Epithelial cell of prostate (primary cell): ENCODE measurements at regions not wholly inside any gene's neighbourhood (a gene's known extent, or its start where the extent isn't known, plus 50 kb on each side); places are given as distances from the start of the nearest gene placed in this dataset.
A peak's percentile ranks its signal among the peaks of the same experiment; 100 is the strongest.
"Not testable (repeated sequence)": the region's sequence is repeated elsewhere in the genome, so short reads cannot be mapped to it uniquely, and the experiment has no call there.

Experiments used
- DNase-seq: peaks from one replicate; pipeline ENCODE4 v3.0.0-alpha.2; 2011; ENCODE audit warnings: low read depth, low spot score
- H3K27ac ChIP-seq: fragments of 450-650 bp; 2 replicates; pipeline ENCODE4 v1.5.1; 2017; ENCODE audit warnings: mild to moderate bottlenecking

DNA sequence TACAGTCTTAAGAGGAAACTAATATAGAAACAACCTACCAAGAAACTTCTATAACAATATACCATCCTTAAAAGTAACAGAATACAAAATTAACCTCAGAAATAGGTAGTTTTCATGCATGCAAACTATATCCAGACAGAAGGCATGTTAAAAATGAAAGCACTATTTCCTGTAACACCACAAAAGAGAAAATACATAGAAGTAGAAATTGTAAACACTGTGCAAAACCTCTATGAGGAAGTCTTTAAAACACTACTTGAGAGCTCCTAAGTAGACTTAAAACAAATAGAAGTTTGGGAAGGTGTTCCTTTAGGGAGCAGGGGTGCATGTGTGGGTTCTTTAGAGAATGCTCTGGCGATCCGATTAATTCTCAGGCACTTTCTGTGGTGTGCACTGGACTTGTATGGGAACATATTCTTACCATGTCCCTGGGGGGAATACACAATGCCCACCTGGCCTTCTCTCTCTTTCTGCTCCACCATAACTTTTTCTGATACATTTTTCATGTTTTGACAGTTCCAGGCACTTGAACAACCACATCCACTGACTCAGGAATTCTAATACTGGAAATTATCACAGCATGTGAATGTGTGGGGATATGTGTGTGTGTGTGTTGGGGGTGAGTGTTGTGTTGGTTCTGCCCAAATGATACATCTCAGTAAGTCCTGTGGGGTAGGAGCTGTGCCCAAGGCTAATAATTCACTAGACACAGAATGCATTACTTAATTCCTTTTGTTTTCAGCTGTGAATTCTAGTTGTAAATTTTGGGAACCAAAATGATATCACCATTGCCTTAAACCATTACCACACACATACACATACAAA, 866.3 kb upstream of the B3GALT2 start:
- no peak overlapping the region for H3K27ac ChIP-seq
- DNase-seq: no peak

DNA sequence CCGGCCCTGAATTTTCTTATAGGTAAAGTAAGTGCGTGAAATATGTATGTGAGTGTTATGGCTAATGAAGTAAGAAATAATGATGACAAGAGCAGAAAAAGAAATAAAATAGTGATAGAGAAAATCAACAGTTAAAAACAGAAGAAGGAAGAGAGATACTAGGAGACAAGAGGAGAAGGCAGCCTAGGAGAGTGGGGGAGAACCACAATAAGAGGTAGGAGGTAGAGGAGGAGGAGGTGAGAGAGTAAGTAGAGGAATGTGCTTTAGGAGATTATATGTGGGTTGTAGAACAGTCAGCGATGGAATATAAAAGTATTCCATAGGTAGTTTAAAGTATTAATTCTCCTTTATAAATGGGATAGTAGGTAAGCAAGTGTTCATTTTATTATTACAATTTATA, 861.5 kb upstream of the B3GALT2 start:
- no peak overlapping the region for H3K27ac ChIP-seq
- DNase-seq: no peak

DNA sequence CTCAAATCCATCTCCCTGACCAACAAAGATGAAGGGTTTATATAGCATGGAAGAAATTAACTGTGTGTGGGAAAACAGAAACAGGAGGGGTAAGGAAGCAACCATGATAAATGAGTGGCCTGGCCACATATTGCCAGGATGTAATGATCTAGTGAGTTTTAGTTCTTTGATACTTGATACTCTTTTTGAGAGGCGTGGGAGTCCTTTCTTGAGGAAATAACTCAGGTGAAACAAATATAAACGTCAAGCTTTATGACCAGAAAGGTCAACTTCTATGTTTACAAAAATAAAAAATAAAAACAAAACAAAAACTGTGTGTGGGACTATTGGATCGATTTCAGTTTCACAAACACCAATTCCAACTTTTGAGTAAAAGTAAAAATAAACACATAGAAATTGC, 860.8 kb upstream of the B3GALT2 start:
- no peak for DNase-seq
- no peak overlapping the region for H3K27ac ChIP-seq

DNA sequence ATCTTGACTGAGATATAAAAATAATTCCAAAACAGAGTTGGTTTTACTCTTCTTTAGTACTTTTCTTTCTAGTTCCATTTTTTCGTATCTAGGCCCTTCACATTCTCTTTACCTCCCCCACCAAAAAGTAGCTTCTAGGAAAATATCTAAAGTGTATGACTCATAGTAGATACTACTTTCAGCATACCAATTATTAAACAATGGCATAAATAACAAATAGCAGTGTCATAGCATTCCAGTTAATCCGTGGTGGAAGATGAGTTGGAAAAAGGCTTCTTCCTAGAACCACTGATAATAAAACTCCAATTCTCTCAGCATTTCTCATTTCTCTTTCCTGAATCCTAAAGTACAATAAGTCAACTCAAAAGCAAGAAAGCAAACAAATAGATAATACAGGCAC, 859.0 kb upstream of the B3GALT2 start:
- DNase-seq: no peak
- no peak overlapping the region for H3K27ac ChIP-seq

DNA sequence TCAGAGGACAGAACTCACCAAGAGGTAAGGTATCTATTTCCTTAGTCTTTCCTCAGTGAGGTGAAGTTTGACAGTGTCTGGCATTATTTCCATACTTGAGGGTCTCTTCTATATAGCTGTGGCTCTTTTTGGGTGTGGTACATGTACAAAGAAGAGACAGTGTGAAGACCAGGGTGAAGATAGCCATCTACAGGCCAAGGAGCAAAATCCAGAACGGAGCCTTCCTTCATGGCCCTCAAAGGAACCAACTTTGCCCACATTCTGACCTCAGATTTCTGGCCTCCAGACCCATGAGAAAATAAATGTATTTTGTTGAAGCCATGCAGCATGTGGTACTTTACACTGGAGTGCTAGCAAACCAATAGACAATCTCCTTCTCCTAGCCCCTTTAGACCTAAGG, 858.5 kb upstream of the B3GALT2 start:
- DNase-seq: no peak
- no peak overlapping the region for H3K27ac ChIP-seq

DNA sequence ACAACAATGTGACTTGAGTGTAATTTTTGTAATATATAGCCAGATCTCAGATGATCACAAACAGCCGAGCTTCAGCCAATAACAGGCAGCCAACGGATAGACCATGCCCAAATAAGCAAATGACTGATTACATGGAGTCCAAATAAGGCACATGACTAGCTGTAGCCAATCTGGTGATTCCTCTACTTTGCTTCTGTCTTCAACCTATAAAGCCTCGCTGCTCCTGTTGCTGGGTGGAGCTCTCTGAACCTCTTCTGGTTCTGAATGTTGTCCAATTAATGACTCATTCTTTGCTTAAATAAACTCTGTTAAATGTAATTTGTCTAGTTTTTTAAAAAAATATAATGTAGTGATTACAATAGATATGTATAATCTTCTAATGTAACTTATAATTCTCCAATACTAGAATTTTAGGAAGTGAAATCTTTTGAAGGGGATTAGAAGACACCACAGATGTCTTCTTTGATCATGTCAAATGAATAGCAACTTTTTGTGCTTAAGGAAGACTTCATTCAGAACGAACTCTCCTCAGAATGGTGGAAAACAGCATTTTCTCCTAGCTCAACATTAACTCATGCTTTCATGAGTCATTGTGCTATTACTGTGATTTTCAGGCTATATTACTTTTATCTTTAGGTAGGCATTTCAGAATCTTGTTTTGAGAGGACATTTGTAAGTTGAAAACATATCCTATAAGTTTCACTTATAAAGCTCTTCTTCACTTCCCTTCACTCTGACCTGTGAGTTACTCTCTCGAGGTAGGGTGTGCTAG, 857.8 kb upstream of the B3GALT2 start:
- no peak for DNase-seq
- no peak overlapping the region for H3K27ac ChIP-seq

DNA sequence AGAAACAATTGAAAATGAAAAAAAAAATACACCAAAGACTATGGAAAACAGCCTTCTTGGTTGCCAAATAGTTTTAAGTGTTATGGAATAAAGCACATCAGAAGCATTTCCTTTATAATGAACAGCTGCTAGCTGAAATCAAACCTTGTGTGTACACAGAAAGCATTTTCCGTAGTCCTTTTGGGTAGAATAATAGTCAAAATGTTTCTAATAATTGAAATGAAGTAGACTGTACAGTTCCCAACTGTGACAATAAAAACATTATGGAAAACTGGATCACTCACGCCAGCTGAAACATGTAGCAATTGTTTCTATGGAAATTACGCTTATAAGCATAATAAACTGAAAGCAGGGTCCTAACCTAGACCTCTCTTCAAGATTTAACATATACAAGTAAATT, 856.3 kb upstream of the B3GALT2 start:
- H3K27ac ChIP-seq: no peak overlapping the region
- DNase-seq: no peak

DNA sequence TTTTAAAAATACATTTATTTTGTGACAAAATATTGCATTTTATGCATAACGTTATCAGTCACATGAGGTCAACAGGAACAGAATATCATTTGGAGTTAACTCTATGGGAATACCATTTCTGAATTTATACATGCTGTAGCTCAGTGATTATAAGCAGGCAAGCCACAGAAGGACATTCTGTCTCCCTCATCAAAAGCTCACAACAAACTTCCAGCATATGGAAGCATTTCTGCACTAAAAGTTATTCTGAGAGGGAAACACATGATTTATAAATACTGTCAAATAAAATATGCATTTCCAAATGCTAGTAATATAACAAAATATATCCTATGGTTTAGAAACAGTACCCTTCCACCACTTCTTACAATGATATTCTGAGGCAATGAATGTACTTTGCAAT, 854.1 kb upstream of the B3GALT2 start:
- DNase-seq: no peak
- H3K27ac ChIP-seq: no peak overlapping the region

DNA sequence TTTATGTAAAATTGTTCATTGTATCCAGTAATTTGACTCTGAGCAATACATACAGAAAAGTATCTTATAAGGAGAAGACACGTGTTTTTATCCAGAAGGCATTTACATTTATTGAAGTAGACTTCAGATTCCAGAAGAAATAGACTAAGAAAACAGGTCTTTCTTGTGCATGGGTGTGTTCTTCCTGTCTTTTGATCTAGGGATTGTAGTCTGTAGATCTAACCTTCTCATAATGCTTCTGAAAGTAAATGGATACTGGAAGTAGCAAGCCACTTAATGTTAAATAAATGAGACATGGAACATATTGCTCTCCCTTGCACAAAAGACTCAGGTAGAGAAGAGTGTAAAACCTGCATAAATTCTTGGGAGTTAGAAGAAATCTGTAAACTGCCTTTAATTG, 853.2 kb upstream of the B3GALT2 start:
- no peak overlapping the region for H3K27ac ChIP-seq
- no peak for DNase-seq

DNA sequence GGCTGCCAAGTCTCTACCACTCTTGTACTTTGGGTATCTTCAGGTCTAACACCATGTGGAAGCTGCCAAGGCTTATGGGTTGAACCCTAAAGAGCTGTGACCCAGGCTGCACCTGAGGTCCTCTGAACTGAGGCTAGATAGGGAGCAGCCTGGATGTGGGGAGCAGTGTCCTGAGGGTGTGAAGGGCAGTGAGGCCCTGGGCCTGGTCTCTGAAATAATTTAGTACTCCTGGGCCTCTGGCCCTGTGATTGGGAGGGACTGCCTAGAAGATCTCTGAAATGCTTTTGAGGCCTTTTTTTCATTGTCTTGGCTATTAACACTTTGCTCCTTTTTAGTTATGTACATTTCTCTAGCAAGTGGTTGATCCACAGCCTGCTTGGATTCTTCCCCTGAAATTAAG, 847.2 kb upstream of the B3GALT2 start:
- H3K27ac ChIP-seq: no peak overlapping the region
- no peak for DNase-seq

DNA sequence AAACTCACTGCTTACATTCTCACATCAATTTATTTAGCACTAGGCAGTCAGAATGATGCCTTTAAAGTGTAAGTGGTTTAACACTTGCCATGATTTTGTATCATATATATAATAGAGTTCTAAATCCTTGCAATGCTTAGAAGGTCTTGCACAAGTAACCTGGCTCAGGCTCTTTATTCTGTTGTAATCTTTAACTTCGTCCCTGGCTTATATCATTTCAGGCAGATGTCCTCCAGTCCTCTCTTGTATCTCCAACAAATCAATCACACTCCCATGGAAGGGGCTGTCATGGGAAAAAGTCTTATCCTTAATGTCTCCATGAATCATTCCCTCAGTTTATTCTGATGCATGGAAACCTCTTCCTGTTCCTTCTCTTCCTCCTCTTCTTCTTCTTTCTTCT, 841.6 kb upstream of the B3GALT2 start:
- DNase-seq: no peak
- H3K27ac ChIP-seq: no peak overlapping the region

DNA sequence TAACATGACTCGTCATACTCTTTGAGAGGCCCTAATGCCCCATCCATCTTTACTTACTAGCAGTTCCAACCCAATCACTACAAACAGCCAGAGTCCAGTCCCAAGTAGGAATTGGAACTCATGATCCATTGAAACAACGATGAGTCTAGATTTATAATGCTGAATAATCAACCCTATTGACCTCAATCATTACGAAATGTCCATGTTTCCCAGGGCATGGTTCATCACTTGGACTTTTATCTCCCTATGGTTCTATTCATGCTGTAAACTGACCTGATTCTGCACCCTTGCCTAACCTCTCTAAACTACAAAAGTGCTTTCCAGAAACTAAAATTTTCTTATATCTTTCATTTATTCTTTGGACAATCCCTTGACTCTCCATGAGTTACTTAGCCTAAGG, 840.0 kb upstream of the B3GALT2 start:
- no peak overlapping the region for H3K27ac ChIP-seq
- DNase-seq: no peak

DNA sequence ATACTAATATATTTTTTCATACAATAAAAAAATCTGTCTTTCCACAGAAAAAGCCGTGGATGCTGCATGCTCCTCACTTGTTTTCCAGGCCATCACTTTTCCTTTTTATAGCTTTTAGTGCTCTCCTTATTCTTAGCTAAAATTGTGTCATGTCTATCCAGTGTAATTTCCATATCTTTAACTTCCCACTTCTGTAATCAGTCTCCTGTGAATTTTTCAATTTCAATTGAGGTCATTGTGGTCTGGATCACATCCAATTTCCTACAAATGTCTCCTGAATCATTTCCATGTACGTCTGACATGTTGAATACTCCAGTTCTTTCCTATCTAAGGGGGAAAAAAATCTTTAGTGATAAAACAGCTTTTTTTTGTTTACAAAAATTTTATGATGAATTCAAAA, 838.2 kb upstream of the B3GALT2 start:
- no peak for DNase-seq
- no peak overlapping the region for H3K27ac ChIP-seq

DNA sequence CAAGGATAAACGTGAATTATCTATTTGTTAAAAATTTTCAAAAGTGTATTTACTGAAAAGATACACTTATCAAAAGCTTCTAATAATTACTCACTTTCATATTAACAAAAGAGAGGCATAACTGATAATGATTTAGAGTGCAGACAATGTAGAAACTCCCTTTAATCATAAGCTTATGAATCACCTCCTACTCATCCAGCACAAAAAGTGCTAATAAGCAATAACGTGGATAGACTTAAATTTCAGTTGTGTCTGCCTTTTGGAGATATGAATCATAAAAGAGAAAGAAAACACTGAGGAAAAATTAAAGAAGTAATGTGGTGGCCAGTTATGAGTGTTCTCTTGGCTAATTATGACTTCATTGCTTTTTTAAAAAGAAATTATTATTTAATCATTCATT, 827.6 kb upstream of the B3GALT2 start:
- DNase-seq: peak; percentile 29
- H3K27ac ChIP-seq: no peak overlapping the region

DNA sequence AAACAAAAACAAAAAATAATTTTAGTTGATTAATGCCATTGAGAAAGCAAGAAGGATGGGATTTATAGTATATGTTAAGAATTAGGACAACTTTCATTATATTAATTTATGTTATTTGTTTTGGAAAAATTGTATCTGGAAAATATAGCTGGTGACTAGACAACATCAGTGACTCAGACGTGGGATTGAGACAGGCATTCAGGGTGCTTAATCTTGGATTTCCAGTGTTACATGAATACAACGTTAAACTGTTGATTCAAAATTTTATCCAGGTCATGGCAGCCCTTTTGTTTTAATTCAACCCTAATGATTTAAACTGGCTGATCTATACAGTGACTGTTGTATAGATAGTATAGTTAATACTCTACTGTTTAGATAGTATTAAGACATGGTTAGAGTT, 827.1 kb upstream of the B3GALT2 start:
- H3K27ac ChIP-seq: no peak overlapping the region

DNA sequence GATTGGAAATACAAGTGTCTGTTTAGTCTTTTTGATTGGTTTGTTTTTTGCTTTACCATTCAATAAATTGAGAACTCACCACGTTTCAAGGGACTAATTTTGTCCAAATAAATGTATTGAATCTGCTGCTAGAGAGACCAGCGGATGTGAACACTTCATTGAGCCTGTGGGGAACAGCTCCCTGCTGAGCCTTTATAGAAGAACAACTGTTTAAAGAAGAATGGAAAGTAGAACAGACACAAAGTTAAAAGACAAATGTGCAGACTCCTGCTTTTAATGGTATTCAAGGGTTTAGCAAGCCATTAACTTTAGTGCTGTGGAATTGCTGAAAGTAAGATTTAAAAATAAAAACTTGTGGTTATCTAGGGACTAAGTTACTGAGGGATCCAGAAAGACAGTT, 817.7 kb upstream of the B3GALT2 start:
- DNase-seq: no peak
- no peak overlapping the region for H3K27ac ChIP-seq

More for the DNA sequence above, 827.1 kb upstream of the B3GALT2 start:
- no peak for DNase-seq

DNA sequence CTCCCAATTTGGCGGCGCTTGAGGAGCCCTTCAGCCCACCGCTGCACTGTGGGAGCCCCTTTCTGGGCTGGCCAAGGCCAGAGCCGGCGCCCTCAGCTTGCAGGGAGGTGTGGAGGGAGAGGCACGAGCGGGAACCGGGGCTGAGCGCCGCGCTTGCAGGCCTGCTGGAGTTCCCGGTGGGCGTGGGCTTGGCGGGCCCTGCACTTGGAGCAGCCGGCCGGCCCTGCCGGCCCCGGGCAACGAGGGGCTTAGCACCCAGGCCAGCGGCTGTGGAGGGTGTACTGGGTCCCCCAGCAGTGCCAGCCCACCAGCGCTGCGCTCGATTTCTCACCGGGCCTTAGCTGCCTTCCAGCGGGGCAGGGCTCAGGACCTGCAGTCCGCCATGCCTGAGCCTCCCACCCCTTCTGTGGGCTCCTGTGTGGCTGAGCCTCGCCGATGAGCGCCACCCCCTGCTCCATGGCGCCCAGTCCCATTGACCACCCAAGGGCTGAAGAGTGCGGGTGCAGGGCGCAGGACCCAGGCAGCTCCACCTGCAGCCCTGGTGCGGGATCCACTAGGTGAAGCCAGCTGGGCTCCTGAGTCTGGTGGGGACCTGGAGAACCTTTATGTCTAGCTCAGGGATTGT, 815.4 kb upstream of the B3GALT2 start:
- H3K27ac ChIP-seq, DNase-seq: not testable (repeated sequence)

DNA sequence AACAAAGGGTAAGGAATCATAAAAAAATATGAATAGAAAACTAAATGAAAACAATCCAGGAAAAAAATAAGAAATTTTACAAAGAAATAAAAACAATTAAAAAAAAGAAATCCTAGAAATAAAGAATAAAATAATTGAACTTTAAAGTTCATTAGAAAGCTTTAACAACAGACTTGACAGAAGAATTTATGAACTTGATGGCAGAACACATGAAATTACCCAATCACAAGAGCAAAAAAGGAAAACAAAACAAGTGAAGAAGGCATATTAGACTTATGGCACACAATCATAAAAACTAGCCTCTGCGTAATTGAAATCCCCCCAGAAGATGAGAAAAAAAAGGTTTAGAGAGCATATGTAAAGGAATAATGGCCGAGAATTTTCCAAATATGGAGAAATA, 802.5 kb upstream of the B3GALT2 start:
- no peak overlapping the region for H3K27ac ChIP-seq
- DNase-seq: no peak

DNA sequence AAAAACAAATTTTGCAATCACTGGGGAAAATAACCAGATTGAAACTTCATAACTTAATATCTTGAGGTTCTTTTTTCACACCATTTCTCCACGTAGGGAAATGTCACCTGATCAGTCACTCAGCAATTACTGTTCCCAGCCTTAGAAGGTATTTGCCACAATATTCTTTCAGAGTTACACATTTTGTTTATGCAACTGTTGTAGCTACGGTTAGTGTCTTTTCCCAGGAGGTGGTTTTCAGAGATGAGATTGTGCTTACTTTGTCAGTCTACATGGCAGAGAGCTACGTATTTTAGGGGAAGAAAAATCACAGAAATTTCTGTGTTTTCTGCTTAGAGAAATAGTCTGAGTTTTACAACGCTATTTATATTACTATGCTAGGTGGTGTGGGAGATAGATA, 792.8 kb upstream of the B3GALT2 start:
- no peak overlapping the region for H3K27ac ChIP-seq
- no peak for DNase-seq

DNA sequence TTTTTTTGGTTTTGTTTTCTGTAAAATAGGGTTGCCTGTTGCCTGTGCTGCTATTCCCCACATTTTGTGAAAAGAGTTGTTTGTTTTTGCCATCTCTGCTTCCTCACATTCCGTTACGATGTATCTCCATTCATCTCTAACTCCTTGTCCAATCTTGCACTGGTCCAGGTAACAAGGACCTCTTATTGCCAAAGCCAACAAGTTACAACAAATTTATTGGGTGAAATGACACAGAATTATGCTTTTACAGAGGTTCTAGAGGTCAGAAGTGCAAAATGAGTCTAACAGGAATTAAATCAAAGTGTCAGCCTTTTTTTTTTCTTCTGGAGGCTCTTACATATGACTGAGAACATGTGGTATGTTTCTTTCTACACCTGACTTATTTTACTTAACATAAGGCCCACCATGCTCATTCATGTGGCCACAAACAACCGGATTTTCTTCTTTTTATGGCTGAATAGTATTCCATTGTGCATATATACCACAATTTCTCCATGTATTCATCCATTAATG, 787.9 kb upstream of the B3GALT2 start:
- no peak overlapping the region for H3K27ac ChIP-seq
- no peak for DNase-seq

DNA sequence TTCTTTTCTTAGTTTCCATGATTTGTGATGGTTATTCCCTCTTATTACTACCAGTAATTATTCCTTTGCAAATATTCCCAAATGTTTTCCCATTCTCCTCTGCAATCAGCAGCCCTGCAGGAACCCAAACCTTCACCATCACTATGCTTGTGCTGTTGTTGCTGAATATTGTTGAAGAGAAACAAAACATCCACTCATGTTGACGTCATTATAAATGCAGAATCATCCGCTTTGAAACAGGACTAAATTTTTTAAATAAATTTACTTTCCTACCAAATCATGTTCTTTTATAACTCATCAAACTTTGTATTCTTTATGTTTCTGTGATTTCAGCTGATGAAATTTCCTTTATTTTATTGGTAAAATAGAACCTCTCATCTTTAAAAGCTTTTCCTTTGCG, 787.0 kb upstream of the B3GALT2 start:
- no peak overlapping the region for H3K27ac ChIP-seq
- no peak for DNase-seq
